ENCODE measurements at regions not wholly inside any gene's neighbourhood (a gene's known extent, or its start where the extent isn't known, plus 50 kb on each side); places are given as distances from the start of the nearest gene placed in this dataset.

DNA sequence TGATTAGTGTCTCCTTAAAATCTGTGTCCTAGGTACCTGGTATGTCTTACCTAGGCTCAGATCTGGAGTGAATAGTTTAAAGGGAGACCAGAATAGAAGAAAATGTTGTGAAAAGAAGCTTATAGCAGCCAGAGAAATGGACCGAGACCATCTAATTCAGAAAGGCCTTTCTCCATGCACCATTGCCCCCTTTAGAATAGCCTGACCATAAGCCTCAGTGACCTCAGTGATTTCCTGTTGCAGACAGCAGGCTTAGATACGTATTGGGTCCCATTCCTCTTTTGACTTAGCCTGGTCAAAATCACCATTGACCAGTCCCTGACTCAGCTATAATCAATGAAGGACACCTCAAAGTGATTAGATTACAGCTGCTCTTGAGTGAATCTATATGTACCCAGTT lies 690.7 kb upstream of the KLHL29 start:
- intact Hi-C loops (cut with micrococcal nuclease) = no loop called here

DNA sequence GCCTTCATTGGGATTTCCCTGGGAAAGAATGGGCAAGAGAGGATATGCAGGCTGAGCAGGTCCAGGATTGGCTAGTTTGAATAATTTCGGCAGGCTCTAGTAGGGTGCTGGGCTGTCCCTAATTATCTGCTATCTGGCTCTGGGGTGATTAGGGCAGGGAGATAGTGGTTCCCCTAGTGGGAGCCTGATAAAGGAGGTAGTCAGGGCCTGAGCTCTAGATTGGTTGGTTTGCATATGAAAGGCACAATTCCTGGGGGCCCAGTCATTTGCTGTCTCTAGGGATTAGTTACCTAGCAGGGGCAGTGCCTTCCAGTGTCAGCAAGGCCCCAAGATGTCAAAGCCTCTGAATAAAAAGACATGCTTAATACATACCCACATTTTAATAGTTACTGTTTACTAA lies 690.1 kb upstream of the KLHL29 start:
- intact Hi-C loops (cut with micrococcal nuclease) = no loop called here

DNA sequence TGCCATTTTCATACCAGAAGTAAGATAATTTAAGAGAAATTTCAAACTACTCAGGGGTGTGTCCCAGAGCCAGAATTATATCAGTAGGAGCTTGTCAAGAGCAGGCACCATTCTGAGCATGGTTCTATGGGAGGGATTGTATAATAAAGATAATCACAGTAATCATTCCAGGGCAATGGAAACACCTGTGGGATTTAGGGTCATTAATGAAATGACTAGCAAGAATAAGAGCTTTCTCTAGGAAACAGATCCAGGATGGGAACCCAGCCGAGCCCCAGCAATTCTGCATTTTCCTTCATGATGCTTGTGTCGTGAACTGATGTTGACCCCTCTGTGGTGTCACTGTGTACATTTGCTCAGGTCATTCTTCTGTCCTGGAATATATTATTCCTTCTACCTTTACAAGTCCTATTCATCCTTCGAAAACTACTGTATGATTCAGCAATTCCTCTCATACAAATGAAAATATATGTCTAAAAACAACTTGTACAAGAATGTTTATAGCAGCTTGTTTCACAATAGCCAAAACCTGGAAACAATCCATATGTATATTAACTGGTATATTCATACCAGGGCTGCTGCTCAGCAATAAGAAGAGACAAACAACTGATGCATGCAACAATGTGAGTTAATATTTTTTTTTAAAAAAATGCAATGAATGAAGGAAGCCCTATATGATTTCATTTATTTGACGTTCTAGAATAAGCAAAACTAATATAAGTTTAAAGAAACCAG lies 687.8 kb upstream of the KLHL29 start:
- intact Hi-C loops (cut with micrococcal nuclease) = no loop called here

GRCh38 chr2:22701561-22702160 lies 683.3 kb upstream of the KLHL29 start:
- intact Hi-C loops (cut with micrococcal nuclease) = no loop called here

DNA sequence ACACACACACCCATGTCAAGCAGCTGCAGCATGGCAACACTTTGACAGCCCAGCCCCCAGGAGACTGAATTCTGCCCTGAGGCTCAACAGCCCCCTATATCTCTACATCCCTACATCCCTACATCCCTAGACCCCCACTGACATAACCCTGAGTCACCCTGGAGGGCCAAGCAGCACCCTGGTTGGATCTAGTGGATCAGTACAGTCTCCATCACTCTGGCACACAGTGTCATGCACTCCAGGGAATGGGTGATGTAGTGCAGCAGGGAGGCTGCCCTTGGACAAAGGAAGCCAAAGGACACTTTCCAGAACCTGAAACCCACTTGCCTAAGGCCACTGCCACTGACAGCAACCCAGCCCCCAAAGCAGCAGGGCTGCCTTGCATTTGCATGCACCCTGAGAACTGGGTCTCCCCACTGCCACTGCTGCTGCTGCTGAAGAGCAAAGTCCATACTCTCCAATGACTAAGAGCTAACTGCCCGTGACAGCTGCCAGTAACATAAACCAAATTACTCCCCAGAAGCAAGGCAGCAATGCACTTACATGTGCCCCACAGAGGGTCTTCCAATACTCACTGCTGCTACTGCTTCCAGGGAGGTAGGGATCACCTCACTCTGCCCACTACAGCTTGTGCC lies 681.6 kb upstream of the KLHL29 start:
- intact Hi-C loops (cut with micrococcal nuclease) = no loop called here

DNA sequence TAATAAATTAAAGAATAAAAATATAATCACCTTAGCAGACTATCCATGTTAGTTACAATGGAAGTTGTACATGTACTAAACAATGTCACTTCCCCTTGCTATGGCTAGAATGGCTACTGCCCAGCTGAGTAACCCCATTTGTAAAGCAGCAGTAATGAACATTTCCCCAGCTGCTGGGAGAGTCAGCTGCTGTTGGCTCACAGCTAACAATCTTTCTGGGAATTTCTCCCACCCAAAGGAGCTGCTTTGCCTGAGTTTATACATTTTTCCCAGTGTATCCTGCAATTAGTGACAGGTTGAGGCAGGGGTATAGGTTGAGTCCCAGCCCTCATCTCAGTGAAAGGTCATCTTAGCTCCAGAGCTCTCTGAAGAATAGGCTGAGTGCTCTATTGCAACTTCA lies 665.6 kb upstream of the KLHL29 start:
- intact Hi-C loops (cut with micrococcal nuclease) = no loop called here

DNA sequence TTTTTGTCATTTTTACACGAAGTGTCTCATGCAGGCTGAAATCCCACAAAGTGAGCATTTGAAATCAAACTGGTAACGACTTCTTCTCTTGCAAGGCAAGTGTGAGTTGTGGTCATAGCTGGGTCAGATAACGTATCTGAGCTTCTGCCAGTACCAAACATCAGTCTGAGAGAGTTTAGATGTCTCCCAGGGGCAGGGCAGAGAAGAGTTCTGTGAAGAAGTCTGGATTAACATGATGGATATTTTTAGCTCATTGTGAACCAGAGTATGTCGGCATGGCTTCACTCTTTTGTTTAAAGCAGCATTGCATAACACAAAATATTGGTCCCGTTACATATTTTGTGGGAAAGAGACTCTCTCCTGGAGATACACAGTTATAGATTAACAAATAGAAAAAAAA lies 655.5 kb upstream of the KLHL29 start:
- intact Hi-C loops (cut with micrococcal nuclease) = no loop called here

DNA sequence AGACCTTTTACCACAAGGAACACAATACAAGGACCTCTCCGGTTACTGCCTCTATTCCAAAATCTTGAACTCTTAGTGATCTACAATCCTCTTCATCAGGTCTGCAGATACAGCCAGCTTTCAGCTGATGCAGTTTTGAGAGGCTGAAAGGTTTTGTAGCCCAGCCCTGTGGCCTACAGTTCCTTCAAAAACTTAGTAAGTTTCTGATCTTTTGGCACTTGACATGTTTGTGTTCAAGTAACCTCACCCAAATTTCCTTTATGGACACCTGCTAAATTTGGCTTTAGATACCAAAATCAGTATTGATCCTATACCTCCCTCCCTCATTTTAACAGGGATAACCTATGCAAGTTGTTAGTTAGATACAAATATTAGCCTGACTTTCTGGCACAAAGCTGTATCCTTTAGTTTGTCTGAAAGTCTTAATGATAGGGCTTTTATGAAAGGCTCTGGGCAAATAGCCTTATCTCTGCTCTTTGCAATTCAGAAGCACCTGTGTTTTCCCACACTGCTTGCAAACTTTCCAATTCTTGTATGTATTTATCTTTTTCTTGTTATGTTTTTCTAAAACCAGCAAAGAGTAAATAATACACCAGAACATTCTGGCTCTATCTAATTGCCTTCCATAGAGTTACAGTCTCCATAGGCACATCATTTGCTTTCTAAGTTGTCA lies 650.5 kb upstream of the KLHL29 start:
- intact Hi-C loops (cut with micrococcal nuclease) = no loop called here

- intact Hi-C loops (cut with micrococcal nuclease) = no loop called here
Measured at GRCh38 chr2:22737144-22737543, 647.8 kb upstream of the KLHL29 start.

GRCh38 chr2:22741216-22741615 lies 643.8 kb upstream of the KLHL29 start:
- intact Hi-C loops (cut with micrococcal nuclease) = no loop called here

DNA sequence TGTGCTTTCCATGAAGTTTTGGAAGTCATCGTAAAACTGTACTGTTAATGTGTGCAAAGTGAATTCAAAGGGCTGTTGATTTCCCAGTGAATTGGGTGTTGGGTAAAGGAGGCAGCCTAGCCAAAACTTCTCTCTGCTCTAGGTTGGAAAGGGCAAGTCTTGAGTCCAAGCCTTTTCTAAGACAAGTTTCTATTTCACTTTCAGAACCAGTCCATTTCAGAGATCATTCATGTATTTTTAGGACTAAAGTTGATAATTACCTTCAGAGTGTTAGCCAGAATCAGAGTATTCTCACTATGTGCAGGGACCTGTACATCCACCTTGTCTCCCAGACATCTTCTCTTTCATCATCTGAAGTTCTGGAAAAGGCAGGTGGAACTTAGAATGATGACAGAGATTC lies 636.1 kb upstream of the KLHL29 start:
- intact Hi-C loops (cut with micrococcal nuclease) = no loop called here

- intact Hi-C loops (cut with micrococcal nuclease) = no loop called here
Measured at GRCh38 chr2:22753476-22753875, 631.5 kb upstream of the KLHL29 start.

- intact Hi-C loops (cut with micrococcal nuclease) = no loop called here
Measured at GRCh38 chr2:22756276-22757043, 628.5 kb upstream of the KLHL29 start.

- intact Hi-C loops (cut with micrococcal nuclease) = no loop called here
Measured at GRCh38 chr2:22769497-22769896, 615.5 kb upstream of the KLHL29 start.

DNA sequence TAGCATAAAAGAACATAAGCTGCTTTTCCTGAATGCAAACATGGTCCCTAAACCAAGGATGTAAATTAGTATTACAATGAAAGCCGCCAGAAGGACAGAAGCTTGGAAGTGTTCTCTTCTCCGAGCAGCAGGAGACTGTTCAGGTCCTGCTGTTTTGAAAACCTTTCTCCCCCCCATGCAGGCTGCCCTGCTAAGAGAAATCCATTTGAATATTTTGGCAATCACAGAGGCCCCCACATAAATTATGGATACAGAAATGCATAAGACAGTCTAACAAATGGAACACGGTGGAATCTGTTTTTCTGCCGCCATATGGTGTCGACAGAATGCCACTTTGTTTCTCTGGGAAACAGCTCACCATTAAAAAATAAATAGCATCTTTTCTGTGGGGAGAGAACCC lies 600.4 kb upstream of the KLHL29 start:
- intact Hi-C loops (cut with micrococcal nuclease) = no loop called here

DNA sequence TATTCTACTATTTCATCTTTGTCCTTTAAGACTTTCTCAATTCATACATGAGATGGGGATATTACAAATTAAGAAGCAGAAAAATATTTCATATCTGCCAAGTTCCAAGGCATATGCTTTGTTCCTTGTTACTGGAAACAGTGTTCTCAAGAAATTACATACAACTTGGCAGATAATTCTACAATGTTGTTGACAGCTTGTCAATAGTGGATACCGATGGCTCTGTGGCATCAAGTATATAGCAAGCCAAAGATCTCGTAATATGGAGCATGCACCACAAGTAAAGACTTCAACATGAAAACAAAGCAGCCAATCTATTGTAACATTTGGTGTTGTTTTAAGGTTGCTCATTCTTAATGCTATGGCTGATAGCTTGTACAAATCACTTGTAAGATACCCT lies 598.2 kb upstream of the KLHL29 start:
- intact Hi-C loops (cut with micrococcal nuclease) = no loop called here

DNA sequence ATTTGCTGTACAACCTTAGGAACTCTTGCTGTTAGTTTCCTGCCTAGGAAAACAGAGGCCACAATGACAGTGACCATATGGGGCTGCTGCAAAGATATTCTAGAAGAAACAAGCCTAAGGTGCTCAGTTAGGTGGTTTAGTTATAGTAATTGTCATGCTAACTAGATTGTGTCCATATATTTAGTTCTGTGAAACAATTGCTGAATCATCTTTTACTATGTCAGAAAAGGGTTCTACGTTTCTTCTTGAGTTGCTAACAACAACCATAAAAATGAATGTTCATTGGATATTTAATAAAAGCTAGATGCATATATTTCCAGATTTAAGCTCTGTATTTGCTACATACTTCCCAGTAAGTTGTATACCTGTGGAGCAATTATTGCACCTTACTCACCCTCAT lies 597.2 kb upstream of the KLHL29 start:
- intact Hi-C loops (cut with micrococcal nuclease) = no loop called here

DNA sequence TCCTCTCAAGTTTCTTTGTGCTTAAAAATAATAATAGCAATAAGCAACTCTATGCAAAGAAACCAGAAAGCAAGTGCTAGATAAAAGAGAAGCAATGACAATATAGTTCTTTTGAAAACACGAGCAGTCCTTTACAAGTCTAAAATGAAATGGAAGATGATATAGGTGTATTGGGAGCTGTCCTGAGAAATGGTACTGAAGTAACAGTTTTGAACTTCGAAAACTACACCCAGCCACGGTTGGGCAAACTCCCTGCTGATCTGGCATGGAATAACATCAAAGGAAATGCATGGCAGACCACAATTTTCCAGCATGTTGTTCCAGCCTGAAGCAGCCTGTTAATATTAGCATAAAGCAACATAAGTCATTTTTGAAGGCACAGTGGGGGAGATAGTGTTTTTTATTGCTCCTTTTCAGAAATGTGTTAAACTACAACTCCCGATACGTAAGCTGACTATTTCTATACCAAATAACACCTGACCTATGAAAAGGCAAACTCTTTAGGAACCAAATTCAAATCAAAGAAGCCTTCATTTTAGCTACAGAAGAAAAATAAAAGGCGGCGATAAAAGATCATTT lies 596.1 kb upstream of the KLHL29 start:
- intact Hi-C loops (cut with micrococcal nuclease) = no loop called here

- intact Hi-C loops (cut with micrococcal nuclease) = no loop called here
Measured at GRCh38 chr2:22795287-22795866, 589.6 kb upstream of the KLHL29 start.

DNA sequence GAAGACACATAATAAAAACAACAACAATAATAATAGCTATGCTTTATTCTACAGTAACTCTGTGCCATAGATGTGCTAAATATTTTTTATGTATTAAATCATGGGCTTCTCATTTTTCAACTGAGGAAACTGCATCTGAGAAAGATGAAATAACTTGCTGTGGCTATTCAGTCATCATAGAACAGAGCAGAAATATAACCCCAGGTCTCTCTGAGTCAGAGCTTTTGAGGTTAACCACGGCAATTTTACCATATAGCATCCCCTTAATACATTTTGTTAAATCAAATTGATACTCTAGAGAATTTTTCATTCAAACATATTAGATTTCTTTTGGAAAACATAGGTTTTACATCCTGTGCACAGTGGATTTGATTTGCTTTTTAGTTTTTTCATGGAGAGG lies 586.6 kb upstream of the KLHL29 start:
- intact Hi-C loops (cut with micrococcal nuclease) = no loop called here

GRCh38 chr2:22800412-22800811 lies 584.6 kb upstream of the KLHL29 start:
- intact Hi-C loops (cut with micrococcal nuclease) = no loop called here
